ENCODE measurements at regions not wholly inside any gene's neighbourhood (a gene's known extent, or its start where the extent isn't known, plus 50 kb on each side); places are given as distances from the start of the nearest gene placed in this dataset.

- Mint-ChIP-seq H3K4me3 (no peak overlapping the region), H3K36me3 (no peaks in the 10 kb centered on the region), H3K9me3 (no peaks in the 10 kb centered on the region), H3K4me1 (peaks cover 6% of the 10 kb centered on the region), H3K27ac (no peak overlapping the region), H3K27me3 (peaks cover 72% of the 10 kb centered on the region)
- CTCF ChIA-PET: no interaction called here
- no peak for DNase-seq
These were observed 136.5 kb upstream of the ZNF236 start for GRCh38 chr18:76685860-76686259.

- H3K4me3 Mint-ChIP-seq: no peak overlapping the region
- peaks cover 6% of the 10 kb centered on the region for H3K4me1 Mint-ChIP-seq
- CTCF ChIA-PET: no interaction called here
- H3K9me3 Mint-ChIP-seq: no peaks in the 10 kb centered on the region
- DNase-seq: no peak
- no peaks in the 10 kb centered on the region for H3K36me3 Mint-ChIP-seq
- H3K27ac Mint-ChIP-seq: no peak overlapping the region
- peaks cover 68% of the 10 kb centered on the region for H3K27me3 Mint-ChIP-seq
These were observed 137.0 kb upstream of the ZNF236 start for GRCh38 chr18:76685402-76685801.

GRCh38 chr18:76684265-76684664 lies 138.1 kb upstream of the ZNF236 start:
- Mint-ChIP-seq H3K4me3 (no peak overlapping the region), H3K4me1 (peaks cover 6% of the 10 kb centered on the region), H3K27me3 (peaks cover 66% of the 10 kb centered on the region), H3K9me3 (no peaks in the 10 kb centered on the region), H3K36me3 (no peaks in the 10 kb centered on the region), H3K27ac (no peak overlapping the region)
- DNase-seq: no peak
- CTCF ChIA-PET: interaction anchor here (0.9 to 1.0 kb wide), 2 partner anchors 25 to 286 kb away, joined by 3 read pairs; no protein-coding TSS in a partner anchor

- Mint-ChIP-seq H3K4me1 (no peaks in the 10 kb centered on the region), H3K36me3 (no peaks in the 10 kb centered on the region), H3K9me3 (no peaks in the 10 kb centered on the region), H3K27ac (no peak overlapping the region), H3K4me3 (no peak overlapping the region), H3K27me3 (peaks cover 50% of the 10 kb centered on the region)
- no peak for DNase-seq
- CTCF ChIA-PET: interaction anchor here (1.0 kb wide), 1 partner anchor 281 kb away, joined by 5 read pairs; no protein-coding TSS in a partner anchor
These were observed 142.4 kb upstream of the ZNF236 start for GRCh38 chr18:76679945-76680344.

GRCh38 chr18:76679259-76679658 lies 143.1 kb upstream of the ZNF236 start:
- H3K4me3 Mint-ChIP-seq: no peak overlapping the region
- no peaks in the 10 kb centered on the region for H3K9me3 Mint-ChIP-seq
- peaks cover 55% of the 10 kb centered on the region for H3K27me3 Mint-ChIP-seq
- no peak for DNase-seq
- CTCF ChIA-PET: no interaction called here
- no peaks in the 10 kb centered on the region for H3K4me1 Mint-ChIP-seq
- H3K27ac Mint-ChIP-seq: no peak overlapping the region
- no peaks in the 10 kb centered on the region for H3K36me3 Mint-ChIP-seq

- Mint-ChIP-seq H3K27ac (no peak overlapping the region), H3K36me3 (no peaks in the 10 kb centered on the region), H3K9me3 (no peaks in the 10 kb centered on the region), H3K4me1 (no peaks in the 10 kb centered on the region), H3K27me3 (peaks cover 51% of the 10 kb centered on the region), H3K4me3 (no peak overlapping the region)
- no peak for DNase-seq
- CTCF ChIA-PET: interaction anchor here (0.7 kb wide), 1 partner anchor 9 kb away, joined by 4 read pairs; no protein-coding TSS in a partner anchor
These were observed 144.1 kb upstream of the ZNF236 start for GRCh38 chr18:76678248-76678647.

GRCh38 chr18:76674596-76674995 lies 147.8 kb upstream of the ZNF236 start:
- CTCF ChIA-PET: no interaction called here
- Mint-ChIP-seq H3K27me3 (peaks cover 32% of the 10 kb centered on the region), H3K9me3 (no peaks in the 10 kb centered on the region), H3K4me3 (no peak overlapping the region), H3K27ac (no peak overlapping the region), H3K36me3 (no peaks in the 10 kb centered on the region), H3K4me1 (no peaks in the 10 kb centered on the region)
- DNase-seq: no peak

GRCh38 chr18:76673281-76674185 lies 148.8 kb upstream of the ZNF236 start:
- Mint-ChIP-seq H3K4me3 (no peak overlapping the region), H3K27ac (no peak overlapping the region)
- CTCF ChIA-PET: no interaction called here

GRCh38 chr18:76672627-76673026 lies 149.7 kb upstream of the ZNF236 start:
- Mint-ChIP-seq H3K4me1 (no peaks in the 10 kb centered on the region), H3K27ac (no peak overlapping the region), H3K36me3 (no peaks in the 10 kb centered on the region), H3K9me3 (no peaks in the 10 kb centered on the region), H3K27me3 (peaks cover 25% of the 10 kb centered on the region), H3K4me3 (no peak overlapping the region)
- no peak for DNase-seq
- CTCF ChIA-PET: no interaction called here

More at GRCh38 chr18:76673281-76674185, 148.8 kb upstream of the ZNF236 start:
- Mint-ChIP-seq H3K9me3 (no peaks in the 10 kb centered on the region), H3K4me1 (no peaks in the 10 kb centered on the region), H3K36me3 (no peaks in the 10 kb centered on the region), H3K27me3 (peaks cover 23% of the 10 kb centered on the region)
- no peak for DNase-seq

GRCh38 chr18:76670564-76671288 lies 151.6 kb upstream of the ZNF236 start:
- Mint-ChIP-seq H3K4me1 (no peaks in the 10 kb centered on the region), H3K36me3 (no peaks in the 10 kb centered on the region), H3K27me3 (peaks cover 36% of the 10 kb centered on the region), H3K9me3 (no peaks in the 10 kb centered on the region), H3K4me3 (no peak overlapping the region), H3K27ac (no peak overlapping the region)
- no peak for DNase-seq
- CTCF ChIA-PET: interaction anchor here (1.0 kb wide), 1 partner anchor 12 kb away, joined by 3 read pairs; no protein-coding TSS in a partner anchor

- DNase-seq: no peak
- Mint-ChIP-seq H3K36me3 (no peaks in the 10 kb centered on the region), H3K4me1 (no peaks in the 10 kb centered on the region), H3K9me3 (no peaks in the 10 kb centered on the region), H3K27ac (no peak overlapping the region), H3K27me3 (peaks cover 25% of the 10 kb centered on the region), H3K4me3 (no peak overlapping the region)
- CTCF ChIA-PET: no interaction called here
These were observed 153.8 kb upstream of the ZNF236 start for GRCh38 chr18:76668546-76668945.

- Mint-ChIP-seq H3K4me1 (no peaks in the 10 kb centered on the region), H3K9me3 (no peaks in the 10 kb centered on the region), H3K4me3 (no peak overlapping the region), H3K36me3 (no peaks in the 10 kb centered on the region), H3K27ac (no peak overlapping the region), H3K27me3 (peaks cover 25% of the 10 kb centered on the region)
- no peak for DNase-seq
- CTCF ChIA-PET: interaction anchor here (1.0 kb wide), 1 partner anchor 10 kb away, joined by 4 read pairs; no protein-coding TSS in a partner anchor
These were observed 154.2 kb upstream of the ZNF236 start for GRCh38 chr18:76668119-76668518.

GRCh38 chr18:76667603-76668002 lies 154.8 kb upstream of the ZNF236 start:
- H3K4me3 Mint-ChIP-seq: no peak overlapping the region
- DNase-seq: no peak
- H3K9me3 Mint-ChIP-seq: no peaks in the 10 kb centered on the region
- H3K4me1 Mint-ChIP-seq: no peaks in the 10 kb centered on the region
- no peaks in the 10 kb centered on the region for H3K36me3 Mint-ChIP-seq
- peaks cover 25% of the 10 kb centered on the region for H3K27me3 Mint-ChIP-seq
- no peak overlapping the region for H3K27ac Mint-ChIP-seq
- CTCF ChIA-PET: interaction anchor here (0.9 to 1.0 kb wide), 2 partner anchors 9 to 268 kb away, joined by 4 read pairs; no protein-coding TSS in a partner anchor

GRCh38 chr18:76662626-76663025 lies 159.7 kb upstream of the ZNF236 start:
- no peak overlapping the region for H3K4me3 Mint-ChIP-seq
- DNase-seq: no peak
- no peaks in the 10 kb centered on the region for H3K36me3 Mint-ChIP-seq
- H3K9me3 Mint-ChIP-seq: no peaks in the 10 kb centered on the region
- no peak overlapping the region for H3K27ac Mint-ChIP-seq
- peaks cover 33% of the 10 kb centered on the region for H3K27me3 Mint-ChIP-seq
- H3K4me1 Mint-ChIP-seq: peaks cover 9% of the 10 kb centered on the region
- CTCF ChIA-PET: no interaction called here
